Small intestine (tissue), 7 donors: ENCODE measurements at regions not wholly inside any gene's neighbourhood (a gene's known extent, or its start where the extent isn't known, plus 50 kb on each side); places are given as distances from the start of the nearest gene placed in this dataset.
"Not testable (repeated sequence)": the region's sequence is repeated elsewhere in the genome, so short reads cannot be mapped to it uniquely, and the experiment has no call there.

Source experiments
- DNase-seq, 2 donors: peaks; one replicate each; pipeline versions ENCODE4 v3.0.0 to v3.0.0-alpha.2; 2013
- FAIRE-seq: peaks from 2 replicates; lab custom pipeline; 2012; peaks lifted over from hg19 to GRCh38; lab: Jason Lieb, UNC
- H3K27ac ChIP-seq, 3 donors: one replicate each; pipeline ENCODE4 v1.5.1; 2013; ENCODE audit warnings: low read length in 2 of 3, mild to moderate bottlenecking in 2 of 3, control low read depth in 1 of 3, inconsistent platforms in 1 of 3, low read depth in 1 of 3, moderate library complexity in 1 of 3
- H3K27me3 ChIP-seq, 3 donors: one replicate each; pipeline ENCODE4 v1.6.1; 2013; ENCODE audit warnings: low read length in 3 of 3, inconsistent platforms in 1 of 3; ENCODE audit not compliant: control insufficient read depth in 3 of 3, insufficient read depth in 3 of 3
- H3K36me3 ChIP-seq, 3 donors: one replicate each; pipeline ENCODE4 v1.6.1; 2013; ENCODE audit warnings: low read length in 3 of 3, inconsistent platforms in 1 of 3, low read depth in 1 of 3, mild to moderate bottlenecking in 1 of 3, moderate library complexity in 1 of 3; ENCODE audit not compliant: control insufficient read depth in 3 of 3, insufficient read depth in 2 of 3
- H3K4me1 ChIP-seq, 3 donors: one replicate each; pipeline ENCODE4 v1.6.1; 2013; ENCODE audit warnings: low read length in 2 of 3, inconsistent platforms in 1 of 3, low read depth in 1 of 3, mild to moderate bottlenecking in 1 of 3, moderate library complexity in 1 of 3; ENCODE audit not compliant: control insufficient read depth in 3 of 3, insufficient read depth in 2 of 3
- H3K4me3 ChIP-seq, 3 donors: one replicate each; pipeline ENCODE4 v1.5.1; 2013; ENCODE audit warnings: low read length in 3 of 3, control low read depth in 1 of 3, inconsistent platforms in 1 of 3, low read depth in 1 of 3, mild to moderate bottlenecking in 1 of 3, moderate library complexity in 1 of 3
- H3K9me3 ChIP-seq, 2 donors: one replicate each; pipeline ENCODE4 v1.6.1; 2013; ENCODE audit warnings: low read depth in 1 of 2, low read length in 1 of 2; ENCODE audit not compliant: control insufficient read depth in 2 of 2, insufficient read depth in 1 of 2
- WGBS, 3 donors: extraction: QIAGEN DNeasy Blood & Tissue Kit; methylation state at CpG; one replicate each; pipeline ENCODE4 v1.1.7; 2013; 5-methylcytosine and 5-hydroxymethylcytosine counted together
- donor health status: healthy with polysubstance abuse.
- donor health status: control.
- donor health status: control.
- donor health status: Bipolar disorder and iron deficiency.
- donor health status: healthy.

DNA sequence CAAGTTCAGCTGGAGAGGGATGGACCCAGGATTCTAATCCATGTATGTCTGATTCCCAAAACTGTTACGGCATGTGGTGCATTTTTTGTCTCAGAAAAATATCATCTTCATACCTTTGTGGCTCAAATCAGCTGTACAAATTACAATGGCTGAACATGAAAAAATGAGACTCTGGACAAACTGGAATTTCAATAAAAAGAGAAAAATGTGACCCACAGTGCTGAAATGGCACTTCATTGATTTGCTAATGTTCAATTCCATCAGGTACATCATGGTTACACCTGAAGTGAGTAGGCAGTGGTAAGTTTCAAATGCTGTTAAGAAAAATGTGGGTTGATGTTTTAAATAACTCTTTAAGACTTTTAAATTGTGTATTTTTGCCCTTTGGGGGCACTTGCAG, 165.6 kb upstream of the CAND1 start:
- Histone ChIP-seq H3K4me1 (no peaks in the 10 kb centered on the region), H3K9me3 (peaks cover 0 to 11% of the 10 kb centered on the region in 2 donors), H3K4me3 (no peak overlapping the region), H3K27ac (no peak overlapping the region), H3K36me3 (no peaks in the 10 kb centered on the region), H3K27me3 (peaks cover 0 to 4% (median 0%) of the 10 kb centered on the region in 3 donors)
- DNase-seq = no peak
- FAIRE-seq = no peak
- 89 to 100% (median 96%) methylated on average over 1 of the region's 1 CpG for WGBS, 3 donors

DNA sequence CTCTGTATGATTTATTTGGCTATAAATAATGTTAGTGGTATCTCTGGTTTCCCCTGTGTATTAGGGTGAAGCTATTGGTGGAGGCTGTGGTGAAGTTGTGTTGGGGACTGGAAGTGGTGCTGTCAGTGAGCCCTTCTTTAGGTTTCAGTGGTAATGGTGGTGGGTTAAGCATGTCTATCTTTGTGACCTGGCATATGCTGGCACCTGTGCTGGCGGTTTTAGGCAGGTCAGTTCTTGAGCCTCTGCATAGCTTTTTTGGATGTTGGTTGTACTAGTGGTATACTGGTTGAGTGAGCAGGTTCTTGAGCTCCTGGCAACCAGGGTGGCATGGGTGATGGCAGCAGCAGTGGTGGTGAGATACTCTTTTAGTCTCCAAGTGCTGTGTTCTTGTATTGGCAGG, 161.9 kb upstream of the CAND1 start:
- peaks cover 0 to 4% (median 0%) of the 10 kb centered on the region in 3 donors for H3K27me3 ChIP-seq
- FAIRE-seq = no peak
- 69 to 90% (median 81%) methylated on average over 1 of the region's 1 CpG for WGBS, 3 donors
- no peak overlapping the region for H3K27ac ChIP-seq
- H3K4me3 ChIP-seq = no peak overlapping the region
- no peak for DNase-seq
- no peaks in the 10 kb centered on the region for H3K4me1 ChIP-seq
- no peaks in the 10 kb centered on the region for H3K36me3 ChIP-seq
- H3K9me3 ChIP-seq = peaks cover 0 to 11% of the 10 kb centered on the region in 2 donors

DNA sequence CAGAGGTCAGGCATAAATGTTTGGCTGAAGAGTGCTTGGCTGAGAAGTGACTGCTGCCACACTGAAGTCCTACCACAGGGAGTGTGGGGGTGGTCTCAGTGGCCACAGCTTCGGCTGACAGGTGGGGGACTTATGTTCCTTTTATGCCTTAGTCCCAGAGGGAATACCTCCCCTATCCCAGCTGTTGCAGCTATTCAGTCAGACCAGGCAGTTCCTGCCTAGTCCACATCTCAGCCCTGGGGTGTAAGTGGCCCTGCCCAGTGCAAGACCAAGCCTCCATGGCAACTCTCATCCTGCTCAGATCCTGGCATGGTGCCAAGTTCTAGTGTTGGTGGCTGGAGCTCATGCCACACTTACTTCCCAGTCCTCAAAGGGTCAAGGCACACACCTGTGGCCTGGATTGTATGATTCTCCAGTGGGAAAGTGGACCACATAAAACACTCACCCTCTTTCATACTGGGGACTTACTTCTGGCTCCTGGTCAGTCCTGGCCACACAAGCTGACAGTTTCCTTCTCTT, 161.3 kb upstream of the CAND1 start:
- 63 to 92% (median 89%) methylated on average over 1 of the region's 1 CpG for WGBS, 3 donors
- Histone ChIP-seq H3K9me3 (peaks cover 0 to 11% of the 10 kb centered on the region in 2 donors), H3K4me1 (no peaks in the 10 kb centered on the region), H3K27ac (no peak overlapping the region), H3K27me3 (peaks cover 0 to 4% (median 0%) of the 10 kb centered on the region in 3 donors), H3K36me3 (no peaks in the 10 kb centered on the region), H3K4me3 (no peak overlapping the region)
- no peak for FAIRE-seq
- DNase-seq = no peak

DNA sequence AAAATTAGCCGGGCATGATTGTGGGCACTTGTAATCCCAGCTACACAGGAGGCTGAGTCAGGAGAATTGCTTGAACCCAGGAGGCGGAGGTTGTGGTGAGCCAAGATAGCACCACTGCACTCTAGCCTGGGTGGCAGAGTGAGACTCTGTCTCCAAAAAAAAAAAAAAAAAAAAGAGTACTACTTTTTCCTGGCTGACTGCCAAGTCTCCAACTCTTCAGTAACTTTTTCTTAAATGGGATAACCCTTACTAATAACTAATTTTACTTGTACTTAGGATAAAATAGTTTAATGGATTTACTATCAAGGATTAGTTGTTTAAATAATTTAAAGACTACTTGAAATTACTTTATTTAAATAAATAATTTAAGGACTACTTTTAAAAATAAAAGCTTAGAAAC, 158.8 kb upstream of the CAND1 start:
- not testable (repeated sequence) for FAIRE-seq, H3K27ac ChIP-seq, H3K27me3 ChIP-seq, DNase-seq, H3K4me1 ChIP-seq, H3K36me3 ChIP-seq, H3K4me3 ChIP-seq
- H3K9me3 ChIP-seq = peaks cover 0 to 11% of the 10 kb centered on the region in 2 donors
- 90 to 96% (median 92%) methylated on average over 2 of the region's 2 CpGs for WGBS, 3 donors

- Histone ChIP-seq H3K4me1 (no peaks in the 10 kb centered on the region), H3K36me3 (no peaks in the 10 kb centered on the region), H3K9me3 (peaks cover 0 to 11% of the 10 kb centered on the region in 2 donors), H3K4me3 (no peak overlapping the region), H3K27me3 (peaks cover 0 to 2% (median 0%) of the 10 kb centered on the region in 3 donors), H3K27ac (no peak overlapping the region)
- FAIRE-seq = no peak
- WGBS, 3 donors = 18 to 74% (median 54%) methylated on average over 4 of the region's 4 CpGs
- peak in 1 of 2 donors; percentile 1 for DNase-seq
These were observed 158.0 kb upstream of the CAND1 start for GRCh38 chr12:67111182-67111581.

- no peak for DNase-seq
- peaks cover 0 to 2% (median 0%) of the 10 kb centered on the region in 3 donors for H3K27me3 ChIP-seq
- H3K27ac ChIP-seq = no peak overlapping the region
- 63 to 68% (median 67%) methylated on average over 5 of the region's 5 CpGs for WGBS, 3 donors
- H3K4me3 ChIP-seq = no peak overlapping the region
- no peaks in the 10 kb centered on the region for H3K36me3 ChIP-seq
- FAIRE-seq = no peak
- H3K9me3 ChIP-seq = peaks cover 0 to 4% of the 10 kb centered on the region in 2 donors
- no peaks in the 10 kb centered on the region for H3K4me1 ChIP-seq
These were observed 156.6 kb upstream of the CAND1 start for GRCh38 chr12:67112586-67112985.

DNA sequence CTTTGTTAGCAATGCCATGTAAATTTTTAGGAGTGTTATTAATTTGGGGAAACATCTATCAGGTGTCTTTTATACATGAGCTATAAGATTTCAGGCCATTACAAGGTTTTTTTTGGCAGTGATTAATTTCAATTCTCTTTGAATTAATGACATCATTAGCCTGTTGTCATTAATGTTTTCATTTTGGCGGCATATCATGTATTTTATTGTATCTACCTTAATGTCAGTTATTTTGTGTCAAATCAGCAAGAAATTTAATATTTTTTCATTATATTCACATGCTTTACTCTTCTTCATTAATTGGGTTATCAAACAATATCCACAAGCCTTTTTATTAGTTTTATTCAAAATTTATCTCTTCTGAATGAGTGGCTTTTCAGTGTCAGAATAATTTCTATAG, 153.0 kb upstream of the CAND1 start:
- Histone ChIP-seq H3K27me3 (peaks cover 0 to 2% (median 0%) of the 10 kb centered on the region in 3 donors), H3K27ac (no peak overlapping the region), H3K9me3 (no peaks in the 10 kb centered on the region), H3K36me3 (no peaks in the 10 kb centered on the region), H3K4me3 (no peak overlapping the region), H3K4me1 (no peaks in the 10 kb centered on the region)
- no peak for DNase-seq
- 91 to 94% (median 94%) methylated on average over 1 of the region's 1 CpG for WGBS, 3 donors
- FAIRE-seq = no peak

- no peak for DNase-seq
- Histone ChIP-seq H3K27me3 (peaks cover 0 to 2% (median 0%) of the 10 kb centered on the region in 3 donors), H3K27ac (no peak overlapping the region), H3K4me1 (no peaks in the 10 kb centered on the region), H3K4me3 (no peak overlapping the region), H3K36me3 (no peaks in the 10 kb centered on the region), H3K9me3 (no peaks in the 10 kb centered on the region)
- no peak for FAIRE-seq
These were observed 146.6 kb upstream of the CAND1 start for GRCh38 chr12:67122584-67122983.

DNA sequence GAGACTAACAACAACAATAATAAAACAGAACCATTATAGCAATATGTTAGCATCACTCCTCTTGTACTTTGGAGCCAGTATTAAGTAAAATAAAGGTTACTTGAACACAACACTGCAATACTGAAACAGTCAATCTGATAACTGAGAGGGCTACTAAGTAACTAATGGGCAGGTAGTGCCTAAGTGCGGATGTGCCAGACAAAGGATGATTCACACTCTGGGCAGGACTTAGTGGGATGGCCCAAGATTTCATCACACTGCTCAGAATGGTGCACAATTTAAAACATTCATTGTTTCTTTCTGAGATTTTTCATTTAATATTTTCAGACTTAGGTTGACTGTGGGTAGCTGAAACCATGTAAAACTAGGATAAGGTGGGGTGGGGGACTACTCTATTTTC, 131.9 kb upstream of the CAND1 start:
- Histone ChIP-seq H3K9me3 (no peaks in the 10 kb centered on the region), H3K4me3 (no peak overlapping the region), H3K4me1 (no peaks in the 10 kb centered on the region), H3K27ac (no peak overlapping the region), H3K27me3 (peaks cover 0 to 2% (median 0%) of the 10 kb centered on the region in 3 donors), H3K36me3 (no peaks in the 10 kb centered on the region)
- DNase-seq = no peak
- FAIRE-seq = no peak
- 71 to 93% (median 91%) methylated on average over 1 of the region's 1 CpG for WGBS, 3 donors
